ENCODE measurements at regions not wholly inside any gene's neighbourhood (a gene's known extent, or its start where the extent isn't known, plus 50 kb on each side); places are given as distances from the start of the nearest gene placed in this dataset.
"Not testable (repeated sequence)": the region's sequence is repeated elsewhere in the genome, so short reads cannot be mapped to it uniquely, and the experiment has no call there.

DNA sequence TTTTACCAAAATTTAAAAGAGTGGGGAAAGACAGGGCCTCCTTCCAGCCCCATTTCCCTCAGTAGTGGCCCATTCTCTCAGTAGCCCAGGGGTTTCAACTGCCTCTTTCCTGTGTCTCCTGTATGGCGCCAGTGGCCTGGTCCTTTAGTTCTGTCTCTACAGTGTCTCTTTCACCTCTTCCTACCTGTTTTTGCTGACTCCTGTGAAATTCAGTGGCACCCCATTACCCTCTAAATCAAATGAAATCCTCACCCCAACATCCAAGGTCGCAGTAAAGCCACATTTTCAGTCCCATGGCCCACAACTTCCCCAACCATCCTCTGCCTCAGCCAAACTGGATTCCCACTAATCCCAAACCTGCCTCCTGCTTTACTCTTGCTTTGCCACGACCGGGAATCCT, 200.7 kb downstream of the IPMK start:
- Histone ChIP-seq H3K4me1 (ENCODE audit: insufficient read depth, low read length) (no peaks in the 10 kb centered on the region), H3K4me3 (ENCODE audit: low read length in 2 of 2) (no peak overlapping the region), H3K36me3 (ENCODE audit: insufficient read depth, low read length) (no peaks in the 10 kb centered on the region), H3K27me3 (ENCODE audit: insufficient read depth, low read length) (no peaks in the 10 kb centered on the region), H3K27ac (ENCODE audit: low read depth, low read length) (no peak overlapping the region), H3K9me3 (ENCODE audit: control insufficient read depth in 1 of 2, low read length in 2 of 2) (no peaks in the 10 kb centered on the region)
- Mint-ChIP-seq H3K27me3 (peaks cover 2 to 9% of the 10 kb centered on the region in 2 donors), H3K9me3 (no peaks in the 10 kb centered on the region), H3K36me3 (no peaks in the 10 kb centered on the region), H3K4me3 (no peak overlapping the region), H3K4me1 (no peaks in the 10 kb centered on the region), H3K27ac (peak overlapping the region in 1 of 7 donors; percentile 5)
- intact Hi-C loops (cut with micrococcal nuclease) = no loop called here
- CTCF ChIA-PET (ENCODE audit: partially characterized antibody) = interaction anchor here (1.3 kb wide), 1 partner anchor 15 kb away, joined by 4 read pairs; no protein-coding TSS in a partner anchor
- POLR2A ChIA-PET (ENCODE audit: partially characterized antibody) = no interaction called here
- DNase-seq = no peak

DNA sequence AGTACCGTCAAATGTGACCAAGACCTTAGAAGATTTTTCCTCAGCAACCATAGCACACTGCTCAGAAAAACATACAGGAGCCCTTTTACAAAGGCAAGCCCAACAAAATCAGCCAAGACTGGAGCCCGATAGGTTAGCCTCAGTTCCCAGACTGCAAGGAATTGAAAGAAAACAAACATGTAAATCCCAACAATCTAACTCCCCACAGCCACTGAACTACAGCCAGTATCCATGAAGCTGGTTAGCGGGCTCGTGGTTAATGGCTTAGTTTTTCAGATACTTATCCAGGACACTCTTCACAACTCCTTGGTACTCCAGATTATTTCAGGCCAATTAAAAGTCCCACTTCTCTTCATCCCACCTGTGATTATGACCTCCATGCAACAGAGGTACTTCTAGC, 201.6 kb downstream of the IPMK start:
- Mint-ChIP-seq H3K27ac (no peak overlapping the region), H3K4me1 (no peaks in the 10 kb centered on the region), H3K36me3 (no peaks in the 10 kb centered on the region), H3K9me3 (no peaks in the 10 kb centered on the region), H3K4me3 (no peak overlapping the region), H3K27me3 (peaks cover 2 to 9% of the 10 kb centered on the region in 2 donors)
- H3K4me1 ChIP-seq (ENCODE audit: insufficient read depth, low read length) = no peaks in the 10 kb centered on the region
- no peaks in the 10 kb centered on the region for H3K9me3 ChIP-seq (ENCODE audit: control insufficient read depth in 1 of 2, low read length in 2 of 2)
- DNase-seq = no peak
- no peak overlapping the region for H3K4me3 ChIP-seq (ENCODE audit: low read length in 2 of 2)
- no peak overlapping the region for H3K27ac ChIP-seq (ENCODE audit: low read depth, low read length)
- no peaks in the 10 kb centered on the region for H3K36me3 ChIP-seq (ENCODE audit: insufficient read depth, low read length)
- POLR2A ChIA-PET (ENCODE audit: partially characterized antibody) = no interaction called here
- intact Hi-C loops (cut with micrococcal nuclease) = no loop called here
- CTCF ChIA-PET (ENCODE audit: partially characterized antibody) = interaction anchor here (1.3 kb wide), 1 partner anchor 15 kb away, joined by 4 read pairs; no protein-coding TSS in a partner anchor
- no peaks in the 10 kb centered on the region for H3K27me3 ChIP-seq (ENCODE audit: insufficient read depth, low read length)

- ChIA-PET CTCF (ENCODE audit: partially characterized antibody) (interaction anchor here (0.6 to 1.3 kb wide), 2 partner anchors 16 to 294 kb away, joined by 3 to 4 read pairs; no protein-coding TSS in a partner anchor), POLR2A (ENCODE audit: partially characterized antibody) (no interaction called here)
- H3K4me1 ChIP-seq (ENCODE audit: insufficient read depth, low read length) = no peaks in the 10 kb centered on the region
- no peaks in the 10 kb centered on the region for H3K36me3 Mint-ChIP-seq
- H3K4me1 Mint-ChIP-seq = no peaks in the 10 kb centered on the region
- no peak overlapping the region for H3K4me3 ChIP-seq (ENCODE audit: low read length in 2 of 2)
- H3K9me3 Mint-ChIP-seq = no peaks in the 10 kb centered on the region
- no peak for DNase-seq
- no peak overlapping the region for H3K27ac ChIP-seq (ENCODE audit: low read depth, low read length)
- H3K9me3 ChIP-seq (ENCODE audit: control insufficient read depth in 1 of 2, low read length in 2 of 2) = no peaks in the 10 kb centered on the region
- peaks cover 2 to 9% of the 10 kb centered on the region in 2 donors for H3K27me3 Mint-ChIP-seq
- intact Hi-C loops (cut with micrococcal nuclease) = no loop called here
- H3K36me3 ChIP-seq (ENCODE audit: insufficient read depth, low read length) = no peaks in the 10 kb centered on the region
- H3K4me3 Mint-ChIP-seq = no peak overlapping the region
- H3K27ac Mint-ChIP-seq = no peak overlapping the region
- H3K27me3 ChIP-seq (ENCODE audit: insufficient read depth, low read length) = no peaks in the 10 kb centered on the region
Measured at GRCh38 chr10:58065529-58065815, 202.2 kb downstream of the IPMK start.

- Histone ChIP-seq H3K36me3 (ENCODE audit: insufficient read depth, low read length) (no peaks in the 10 kb centered on the region), H3K4me1 (ENCODE audit: insufficient read depth, low read length) (no peaks in the 10 kb centered on the region), H3K27me3 (ENCODE audit: insufficient read depth, low read length) (no peaks in the 10 kb centered on the region), H3K27ac (ENCODE audit: low read depth, low read length) (no peak overlapping the region), H3K9me3 (ENCODE audit: control insufficient read depth in 1 of 2, low read length in 2 of 2) (no peaks in the 10 kb centered on the region), H3K4me3 (ENCODE audit: low read length in 2 of 2) (no peak overlapping the region)
- H3K27ac Mint-ChIP-seq = no peak overlapping the region
- ChIA-PET POLR2A (ENCODE audit: partially characterized antibody) (no interaction called here), CTCF (ENCODE audit: partially characterized antibody) (interaction anchor here (0.6 kb wide), 1 partner anchor 294 kb away, joined by 3 read pairs; no protein-coding TSS in a partner anchor)
- H3K4me1 Mint-ChIP-seq = no peaks in the 10 kb centered on the region
- peak in 1 of 5 donors; percentile 4 for DNase-seq
- H3K36me3 Mint-ChIP-seq = no peaks in the 10 kb centered on the region
- intact Hi-C loops (cut with micrococcal nuclease) = no loop called here
- H3K27me3 Mint-ChIP-seq = peaks cover 2 to 12% of the 10 kb centered on the region in 2 donors
- H3K4me3 Mint-ChIP-seq = no peak overlapping the region
- H3K9me3 Mint-ChIP-seq = no peaks in the 10 kb centered on the region
Measured at GRCh38 chr10:58064714-58065528, 202.8 kb downstream of the IPMK start.

- no peaks in the 10 kb centered on the region for H3K27me3 ChIP-seq (ENCODE audit: insufficient read depth, low read length)
- CTCF ChIA-PET (ENCODE audit: partially characterized antibody) = no interaction called here
Measured at GRCh38 chr10:58063861-58064480, 203.7 kb downstream of the IPMK start.

DNA sequence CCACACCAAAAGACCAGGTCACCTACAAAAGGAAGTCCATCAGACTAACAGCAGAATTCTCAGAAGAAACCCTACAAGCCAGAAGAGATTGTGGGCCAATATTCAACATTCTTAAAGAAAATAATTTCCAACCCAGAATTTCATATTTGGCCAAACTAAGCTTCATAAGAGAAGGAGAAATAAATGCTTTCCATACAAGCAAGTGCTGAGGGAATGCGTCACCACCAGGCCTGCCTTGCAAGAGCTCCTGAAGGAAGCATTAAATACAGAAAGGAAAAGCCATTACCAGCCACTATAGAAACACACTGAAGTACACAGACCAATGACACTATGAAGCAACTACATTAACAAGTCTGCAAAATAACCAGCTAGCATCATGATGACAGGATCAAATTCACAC, 209.0 kb downstream of the IPMK start:
- H3K9me3 Mint-ChIP-seq; POLR2A ChIA-PET (ENCODE audit: partially characterized antibody); H3K9me3 ChIP-seq (ENCODE audit: control insufficient read depth in 1 of 2, low read length in 2 of 2); H3K36me3 ChIP-seq (ENCODE audit: insufficient read depth, low read length); DNase-seq; H3K27me3 ChIP-seq (ENCODE audit: insufficient read depth, low read length); intact Hi-C loops (cut with micrococcal nuclease); H3K27me3 Mint-ChIP-seq; H3K4me1 ChIP-seq (ENCODE audit: insufficient read depth, low read length); H3K4me1 Mint-ChIP-seq; H3K4me3 ChIP-seq (ENCODE audit: low read length in 2 of 2); H3K4me3 Mint-ChIP-seq; H3K27ac Mint-ChIP-seq; H3K36me3 Mint-ChIP-seq; CTCF ChIA-PET (ENCODE audit: partially characterized antibody); H3K27ac ChIP-seq (ENCODE audit: low read depth, low read length): not testable (repeated sequence)

More at GRCh38 chr10:58063861-58064480, 203.7 kb downstream of the IPMK start:
- H3K9me3 Mint-ChIP-seq = peaks cover 0 to 3% (median 0%) of the 10 kb centered on the region in 8 donors
- Histone ChIP-seq H3K36me3 (ENCODE audit: insufficient read depth, low read length) (no peaks in the 10 kb centered on the region), H3K4me1 (ENCODE audit: insufficient read depth, low read length) (no peaks in the 10 kb centered on the region), H3K27ac (ENCODE audit: low read depth, low read length) (no peak overlapping the region), H3K9me3 (ENCODE audit: control insufficient read depth in 1 of 2, low read length in 2 of 2) (no peaks in the 10 kb centered on the region), H3K4me3 (ENCODE audit: low read length in 2 of 2) (no peak overlapping the region)
- DNase-seq = no peak
- no peak overlapping the region for H3K4me3 Mint-ChIP-seq
- intact Hi-C loops (cut with micrococcal nuclease) = no loop called here
- no peaks in the 10 kb centered on the region for H3K36me3 Mint-ChIP-seq
- H3K27ac Mint-ChIP-seq = no peak overlapping the region
- H3K4me1 Mint-ChIP-seq = no peaks in the 10 kb centered on the region
- peaks cover 2 to 12% of the 10 kb centered on the region in 2 donors for H3K27me3 Mint-ChIP-seq
- POLR2A ChIA-PET (ENCODE audit: partially characterized antibody) = no interaction called here

DNA sequence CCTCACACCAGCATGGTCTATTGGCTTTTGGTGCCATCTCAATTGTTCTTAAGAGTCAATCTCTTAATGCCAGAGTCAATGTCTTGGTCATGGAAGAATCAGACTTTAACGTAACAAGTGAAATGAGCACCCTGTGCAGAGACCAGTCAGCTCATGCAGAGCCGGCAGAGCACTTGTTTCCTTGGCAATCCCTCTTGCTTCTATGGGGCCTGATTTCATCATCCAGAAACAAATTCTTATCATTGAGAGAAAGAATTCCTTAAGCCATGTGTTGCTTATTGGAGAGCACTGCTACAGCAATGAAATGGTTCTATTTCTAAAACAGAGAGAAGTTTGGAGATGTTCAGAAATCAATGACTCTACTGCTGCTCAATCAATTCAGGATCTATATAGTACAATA, 212.8 kb downstream of the IPMK start:
- POLR2A ChIA-PET (ENCODE audit: partially characterized antibody) = no interaction called here
- CTCF ChIA-PET (ENCODE audit: partially characterized antibody) = no interaction called here
- Mint-ChIP-seq H3K4me1 (no peaks in the 10 kb centered on the region), H3K9me3 (peaks cover 0 to 3% (median 0%) of the 10 kb centered on the region in 8 donors), H3K27me3 (no peaks in the 10 kb centered on the region), H3K36me3 (no peaks in the 10 kb centered on the region), H3K27ac (peak overlapping the region in 1 of 7 donors; percentile 22), H3K4me3 (no peak overlapping the region)
- intact Hi-C loops (cut with micrococcal nuclease) = no loop called here
- DNase-seq = no peak
- Histone ChIP-seq H3K27me3 (ENCODE audit: insufficient read depth, low read length) (no peaks in the 10 kb centered on the region), H3K4me1 (ENCODE audit: insufficient read depth, low read length) (no peaks in the 10 kb centered on the region), H3K9me3 (ENCODE audit: control insufficient read depth in 1 of 2, low read length in 2 of 2) (no peaks in the 10 kb centered on the region), H3K27ac (ENCODE audit: low read depth, low read length) (no peak overlapping the region), H3K4me3 (ENCODE audit: low read length in 2 of 2) (no peak overlapping the region), H3K36me3 (ENCODE audit: insufficient read depth, low read length) (no peaks in the 10 kb centered on the region)

Data from CD4-positive, alpha-beta memory T cell (primary cell).